BJ (cell line): ENCODE measurements at regions not wholly inside any gene's neighbourhood (a gene's known extent, or its start where the extent isn't known, plus 50 kb on each side); places are given as distances from the start of the nearest gene placed in this dataset.
"Not testable (repeated sequence)": the region's sequence is repeated elsewhere in the genome, so short reads cannot be mapped to it uniquely, and the experiment has no call there.

Source experiments
- CTCF ChIA-PET: fragments of 350-600 bp; formaldehyde crosslinking; extraction: SDS; loops from one replicate; lab custom pipeline; 2021; ENCODE audit warnings: antibody characterized with exemption, inconsistent platforms; lab: Yijun Ruan, JAX
- POLR2A ChIA-PET: fragments of 300-600 bp; sonication (Branson Sonifier 250); formaldehyde crosslinking; extraction: SDS; loops from one replicate; lab custom pipeline; 2021; ENCODE audit warnings: antibody characterized with exemption; lab: Charles Lee
- DNase-seq: peaks from one replicate; pipeline ENCODE4 v3.0.0-alpha.2; 2011; ENCODE audit warnings: low read depth
- H3K27me3 ChIP-seq: 2 replicates; pipeline ENCODE4 v1.6.0; 2011; ENCODE audit warnings: low read length; ENCODE audit not compliant: control insufficient read depth, insufficient read depth
- H3K36me3 ChIP-seq: 2 replicates; pipeline ENCODE4 v1.5.1; 2011; ENCODE audit warnings: low read length; ENCODE audit not compliant: control insufficient read depth, insufficient read depth
- H3K4me3 ChIP-seq: 2 replicates; pipeline ENCODE4 v1.5.1; 2011; ENCODE audit warnings: low read depth, mild to moderate bottlenecking, control low read depth, low read length
- CTCF ChIP-seq: IDR thresholded peaks from 2 replicates; pipeline ENCODE4 v1.5.1; 2011; ENCODE audit warnings: low read depth, mild to moderate bottlenecking, control low read depth, inconsistent platforms, low read length, moderate library complexity; ENCODE audit not compliant: insufficient read depth

GRCh38 chr20:50447102-50447804 lies 62.9 kb upstream of the PTPN1 start:
- POLR2A ChIA-PET = interaction anchor here (0.5 to 0.7 kb wide), 2 partner anchors 332 to 548 kb away, joined by 3 to 4 read pairs; no protein-coding TSS in a partner anchor

GRCh38 chr20:50447817-50448216 lies 62.4 kb upstream of the PTPN1 start:
- DNase-seq = no peak
- H3K27me3 ChIP-seq = 0 out of 2 replicates have a peak, but pooled peaks cover 2% of the 10 kb centered on the region
- ChIA-PET POLR2A (interaction anchor here (0.5 kb wide), 1 partner anchor 332 kb away, joined by 4 read pairs; no protein-coding TSS in a partner anchor), CTCF (interaction anchor here (1.1 kb wide), 1 partner anchor 257 kb away, joined by 3 read pairs; the partner anchor contains the start of gene CEBPB)
- no peaks in the 10 kb centered on the region for H3K36me3 ChIP-seq
- no peak overlapping the region for H3K4me3 ChIP-seq
- TF ChIP-seq CTCF = no peak

More at GRCh38 chr20:50447102-50447804, 62.9 kb upstream of the PTPN1 start:
- TF ChIP-seq CTCF = no peak
- H3K36me3 ChIP-seq = no peaks in the 10 kb centered on the region
- no peak for DNase-seq
- CTCF ChIA-PET = no interaction called here
- H3K27me3 ChIP-seq = 0 out of 2 replicates have a peak, but pooled peaks cover 2% of the 10 kb centered on the region
- H3K4me3 ChIP-seq = no peak overlapping the region

- DNase-seq, H3K27me3 ChIP-seq, POLR2A ChIA-PET, H3K36me3 ChIP-seq, H3K4me3 ChIP-seq: not testable (repeated sequence)
- CTCF ChIA-PET = interaction anchor here (1.1 kb wide), 1 partner anchor 258 kb away, joined by 3 read pairs; the partner anchor contains the start of gene CEBPB
Measured at GRCh38 chr20:50448625-50449403, 61.4 kb upstream of the PTPN1 start.

- Histone ChIP-seq H3K27me3 (0 out of 2 replicates have a peak, but pooled peaks cover 2% of the 10 kb centered on the region), H3K4me3 (no peak overlapping the region), H3K36me3 (no peaks in the 10 kb centered on the region)
- POLR2A ChIA-PET = no interaction called here
- no peak for DNase-seq
- TF ChIP-seq CTCF = no peak
- CTCF ChIA-PET = interaction anchor here (0.6 to 2.5 kb wide), 5 partner anchors 10 to 133 kb away, joined by 3 to 10 read pairs (median 4); no protein-coding TSS in a partner anchor
Measured at GRCh38 chr20:50449738-50450492, 60.3 kb upstream of the PTPN1 start.

GRCh38 chr20:50450493-50450826 lies 59.7 kb upstream of the PTPN1 start:
- no peak overlapping the region for H3K4me3 ChIP-seq
- 0 out of 2 replicates have a peak, but pooled peaks cover 2% of the 10 kb centered on the region for H3K27me3 ChIP-seq
- ChIA-PET POLR2A (no interaction called here), CTCF (interaction anchor here (0.6 to 2.5 kb wide), 4 partner anchors 10 to 132 kb away, joined by 3 to 10 read pairs (median 4); no protein-coding TSS in a partner anchor)
- DNase-seq = no peak
- no peak for TF ChIP-seq CTCF
- no peaks in the 10 kb centered on the region for H3K36me3 ChIP-seq
